K562 (cell line): ENCODE measurements at regions not wholly inside any gene's neighbourhood (a gene's known extent, or its start where the extent isn't known, plus 50 kb on each side); places are given as distances from the start of the nearest gene placed in this dataset.

Source experiments
- IFI16 ChIP-seq: fragments of 250-450 bp; sonication (Bioruptor Pico); IDR thresholded peaks from 2 replicates; pipeline ENCODE4 v2.1.2; 2022; ENCODE audit warnings: mild to moderate bottlenecking, inconsistent platforms
- MYC ChIP-seq, 2 experiments: fragments of 250-450 bp in 1 of 2; sonication (Bioruptor Pico) in 1 of 2; IDR thresholded peaks; 2 replicates each; pipeline versions ENCODE4 v1.5.1 to v1.6.1; 2012 to 2021; ENCODE audit warnings: low read depth in 2 of 2, borderline replicate concordance in 1 of 2, improper control_type of control experiment in 1 of 2, low read length in 1 of 2, mild to moderate bottlenecking in 1 of 2, moderate library complexity in 1 of 2
- NFE2L1 ChIP-seq: fragments of 450-650 bp; IDR thresholded peaks from 2 replicates; pipeline ENCODE4 v1.6.1; 2016; ENCODE audit warnings: missing genetic modification characterization, low read depth, mild to moderate bottlenecking, missing compliant biosample characterization, moderate library complexity, borderline replicate concordance
- NR0B1 ChIP-seq: fragments of 450-650 bp; IDR thresholded peaks from one replicate; pipeline ENCODE4 v1.6.1; 2018; ENCODE audit warnings: mild to moderate bottlenecking, moderate library complexity; ENCODE audit not compliant: partially characterized antibody
- RBM17 ChIP-seq: fragments of 200-400 bp; formaldehyde crosslinking; IDR thresholded peaks from 2 replicates; pipeline ENCODE4 v1.6.1; 2017; ENCODE audit warnings: low read depth, mild to moderate bottlenecking, low read length, borderline replicate concordance
- RNF2 ChIP-seq: sonication (generic); IDR thresholded peaks from 2 replicates; pipeline ENCODE4 v1.6.1; 2016
- SMC3 ChIP-seq: conservative IDR thresholded peaks from 2 replicates; pipeline ENCODE4 v1.6.1; 2011; ENCODE audit warnings: low read depth, low read length, improper control_type of control experiment; ENCODE audit not compliant: insufficient read depth
- ZBTB2 ChIP-seq: fragments of 450-650 bp; IDR thresholded peaks from 2 replicates; pipeline ENCODE4 v1.6.1; 2016; ENCODE audit warnings: antibody characterized with exemption
- ZBTB40 ChIP-seq, 2 experiments: fragments of 450-650 bp in 1 of 2; sonication (generic) in 1 of 2; formaldehyde crosslinking in 1 of 2; IDR thresholded peaks; 2 replicates each; pipeline versions ENCODE4 v1.7.1 to v1.9.0; 2016 to 2022; ENCODE audit warnings: inconsistent platforms in 1 of 2, mild to moderate bottlenecking in 1 of 2, missing genetic modification reagents in 1 of 2
- ZNF263 ChIP-seq: sonication (generic); formaldehyde crosslinking; IDR thresholded peaks from 2 replicates; pipeline ENCODE4 v1.8.0; 2022; ENCODE audit warnings: mild to moderate bottlenecking, missing genetic modification reagents, borderline replicate concordance
- ZNF398 ChIP-seq: fragments of 250-450 bp; sonication (Bioruptor Pico); IDR thresholded peaks from 2 replicates; pipeline ENCODE4 v1.8.0; 2021; ENCODE audit warnings: moderate library complexity, mild to moderate bottlenecking, inconsistent platforms
- ZNF408 ChIP-seq: fragments of 250-450 bp; sonication (Bioruptor Pico); IDR thresholded peaks from 2 replicates; pipeline ENCODE4 v1.4.0; 2020; ENCODE audit warnings: low read depth, mild to moderate bottlenecking, moderate library complexity

GRCh38 chr6:27791182-27791943, 120.8 kb downstream of the OR2B2 start (continued):
- TF ChIP-seq ZBTB2 (peak; percentile 75), MYC (IDR thresholded peaks at IDR 0.05; ENCODE audit: low read depth, low read length) (no peak; the same call in 1 of the 2 replicates), MYC (CRISPR knock-in tag; IDR thresholded peaks at IDR 0.05; ENCODE audit: borderline replicate concordance, low read depth) (no peak), ZBTB40 (IDR thresholded peaks at IDR 0.05) (peak; percentile 79), ZBTB40 (CRISPR knock-in tag; IDR thresholded peaks at IDR 0.05) (no peak), ZNF408 (CRISPR knock-in tag) (no peak), SMC3 (0 out of 2 replicates have a peak, but pooled peaks have one; percentile 11), ZNF263 (no peak), IFI16 (CRISPR knock-in tag) (no peak), RNF2 (peak; percentile 68; the same call in 1 of the 2 replicates), ZNF398 (CRISPR knock-in tag) (no peak), RBM17 (no peak), NFE2L1 (tag) (no peak), NR0B1 (no peak)
